Large intestine (tissue), 3 donors: ENCODE measurements at regions not wholly inside any gene's neighbourhood (a gene's known extent, or its start where the extent isn't known, plus 50 kb on each side); places are given as distances from the start of the nearest gene placed in this dataset.

Experiments
- DNase-seq, 2 donors: peaks; one replicate each; pipeline versions ENCODE4 v3.0.0 to v3.0.0-alpha.2; 2013
- H3K27ac ChIP-seq: one replicate; pipeline ENCODE4 v1.5.1; 2013; ENCODE audit warnings: low read length
- H3K27me3 ChIP-seq: 2 replicates; pipeline ENCODE4 v1.6.1; 2013; ENCODE audit warnings: low read length; ENCODE audit not compliant: control insufficient read depth, insufficient read depth
- H3K36me3 ChIP-seq: 2 replicates; pipeline ENCODE4 v1.6.1; 2013; ENCODE audit warnings: low read length; ENCODE audit not compliant: control insufficient read depth, insufficient read depth
- H3K4me1 ChIP-seq: one replicate; pipeline ENCODE4 v1.6.1; 2013; ENCODE audit warnings: low read length; ENCODE audit not compliant: control insufficient read depth, insufficient read depth
- H3K4me3 ChIP-seq: one replicate; pipeline ENCODE4 v1.5.1; 2013; ENCODE audit warnings: low read length
- H3K9me3 ChIP-seq: one replicate; pipeline ENCODE4 v1.6.1; 2013; ENCODE audit warnings: mild to moderate bottlenecking, low read depth, low read length, moderate library complexity; ENCODE audit not compliant: control insufficient read depth
- WGBS: methylation state at CpG from one replicate; pipeline ENCODE4 v1.1.5; 2013; ENCODE audit warnings: low lambda C conversion rate; ENCODE audit not compliant: insufficient coverage; 5-methylcytosine and 5-hydroxymethylcytosine counted together

- Histone ChIP-seq H3K4me3 (no peak overlapping the region), H3K4me1 (peaks cover 11% of the 10 kb centered on the region), H3K27ac (no peak overlapping the region), H3K36me3 (no peaks in the 10 kb centered on the region), H3K27me3 (no peaks in the 10 kb centered on the region), H3K9me3 (no peaks in the 10 kb centered on the region)
- no peak for DNase-seq
- WGBS, result no CpG with 5 or more reads among the region's 12 CpGs
Observed at GRCh38 chr3:194925614-194926013, 239.9 kb downstream of the FAM43A start.

GRCh38 chr3:194928227-194928626 lies 242.5 kb downstream of the FAM43A start:
- H3K27ac ChIP-seq, result no peak overlapping the region

DNA sequence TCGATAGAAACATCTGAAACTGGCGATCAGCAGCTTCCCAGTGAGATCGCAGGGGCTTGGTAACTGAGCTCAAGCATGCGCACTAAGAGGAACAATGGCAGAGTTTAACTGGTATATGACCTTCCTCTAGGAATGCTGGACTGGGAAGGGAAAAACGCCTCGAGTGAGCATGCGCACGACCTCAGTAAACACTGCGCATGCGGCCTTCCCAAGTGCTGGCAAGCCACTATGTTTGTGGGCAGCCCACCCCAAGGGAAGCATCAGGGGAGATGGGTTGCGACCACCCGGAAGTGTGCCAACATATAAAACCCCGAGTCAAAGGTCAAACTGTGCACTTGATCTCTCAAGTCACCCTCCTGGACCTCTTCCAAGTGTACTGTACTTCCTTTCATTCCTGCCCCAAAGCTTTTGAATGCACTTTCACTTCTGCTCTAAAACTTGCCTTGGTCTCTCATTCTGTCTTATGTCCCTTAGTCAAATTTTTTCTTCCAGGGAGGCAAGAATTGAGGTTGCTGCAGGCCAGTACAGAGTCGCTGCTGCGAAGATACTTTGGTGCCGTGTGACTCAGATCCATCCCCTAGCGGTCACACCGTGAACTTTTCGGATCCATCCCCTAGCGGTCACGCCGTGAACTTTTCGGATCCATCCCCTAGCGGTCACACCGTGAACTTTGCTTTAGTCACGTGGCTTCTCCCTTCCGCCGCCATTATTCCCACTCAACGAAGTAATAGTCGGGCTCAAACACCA lies 243.3 kb downstream of the FAM43A start:
- 100% methylated on average over 1 of the region's 30 CpGs for WGBS
- Histone ChIP-seq H3K4me1 (peaks cover 11% of the 10 kb centered on the region), H3K36me3 (no peaks in the 10 kb centered on the region), H3K27me3 (no peaks in the 10 kb centered on the region), H3K4me3 (no peak overlapping the region), H3K27ac (no peak overlapping the region), H3K9me3 (no peaks in the 10 kb centered on the region)
- DNase-seq, result peak in 1 of 2 donors; percentile 34

More at GRCh38 chr3:194928227-194928626, 242.5 kb downstream of the FAM43A start:
- Histone ChIP-seq H3K4me3 (no peak overlapping the region), H3K36me3 (no peaks in the 10 kb centered on the region), H3K4me1 (peaks cover 11% of the 10 kb centered on the region), H3K9me3 (no peaks in the 10 kb centered on the region), H3K27me3 (no peaks in the 10 kb centered on the region)
- peak in 1 of 2 donors; percentile 66 for DNase-seq
- no CpG with 5 or more reads among the region's 1 CpG for WGBS

- WGBS, result no CpG with 5 or more reads among the region's 1 CpG
- no peak overlapping the region for H3K4me3 ChIP-seq
- H3K27me3 ChIP-seq, result no peaks in the 10 kb centered on the region
- H3K4me1 ChIP-seq, result peaks cover 11% of the 10 kb centered on the region
- no peaks in the 10 kb centered on the region for H3K36me3 ChIP-seq
- H3K27ac ChIP-seq, result no peak overlapping the region
- DNase-seq, result no peak
- no peaks in the 10 kb centered on the region for H3K9me3 ChIP-seq
Observed at GRCh38 chr3:194929578-194929960, 243.9 kb downstream of the FAM43A start.

GRCh38 chr3:194930377-194931204 lies 244.9 kb downstream of the FAM43A start:
- no peak for DNase-seq
- H3K4me3 ChIP-seq, result no peak overlapping the region
- H3K4me1 ChIP-seq, result peaks cover 11% of the 10 kb centered on the region
- no CpG with 5 or more reads among the region's 9 CpGs for WGBS
- no peaks in the 10 kb centered on the region for H3K27me3 ChIP-seq
- H3K9me3 ChIP-seq, result no peaks in the 10 kb centered on the region
- H3K36me3 ChIP-seq, result no peaks in the 10 kb centered on the region
- no peak overlapping the region for H3K27ac ChIP-seq

GRCh38 chr3:194931347-194931746 lies 245.7 kb downstream of the FAM43A start:
- no peaks in the 10 kb centered on the region for H3K27me3 ChIP-seq
- no peak overlapping the region for H3K4me3 ChIP-seq
- no peaks in the 10 kb centered on the region for H3K9me3 ChIP-seq
- no peak overlapping the region for H3K27ac ChIP-seq
- DNase-seq, result no peak
- H3K36me3 ChIP-seq, result no peaks in the 10 kb centered on the region
- no CpG with 5 or more reads among the region's 4 CpGs for WGBS
- H3K4me1 ChIP-seq, result peaks cover 11% of the 10 kb centered on the region

DNA sequence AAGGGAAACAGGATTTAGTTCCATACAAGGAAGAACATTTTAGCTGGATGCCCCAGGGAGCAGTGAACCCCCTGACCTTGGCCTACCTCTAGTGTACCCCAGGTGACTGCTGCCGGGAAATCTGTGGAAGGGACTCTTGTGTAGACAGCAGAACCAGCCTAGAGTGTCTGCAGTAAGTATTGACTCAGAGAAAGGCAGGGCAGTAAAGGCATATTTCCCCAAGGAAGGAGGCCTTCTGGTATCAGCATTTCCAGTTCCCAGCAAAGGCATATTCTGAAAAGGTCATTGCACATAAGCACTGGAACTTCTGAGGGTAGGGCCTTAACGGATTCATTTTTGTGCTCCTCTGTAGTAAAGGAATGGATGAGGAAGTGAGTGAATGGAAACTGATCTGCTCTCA lies 246.2 kb downstream of the FAM43A start:
- H3K27ac ChIP-seq, result no peak overlapping the region
- no peak overlapping the region for H3K4me3 ChIP-seq
- 80% methylated on average over 1 of the region's 2 CpGs for WGBS
- DNase-seq, result no peak
- no peaks in the 10 kb centered on the region for H3K36me3 ChIP-seq
- H3K27me3 ChIP-seq, result no peaks in the 10 kb centered on the region
- peaks cover 11% of the 10 kb centered on the region for H3K4me1 ChIP-seq
- H3K9me3 ChIP-seq, result no peaks in the 10 kb centered on the region

DNA sequence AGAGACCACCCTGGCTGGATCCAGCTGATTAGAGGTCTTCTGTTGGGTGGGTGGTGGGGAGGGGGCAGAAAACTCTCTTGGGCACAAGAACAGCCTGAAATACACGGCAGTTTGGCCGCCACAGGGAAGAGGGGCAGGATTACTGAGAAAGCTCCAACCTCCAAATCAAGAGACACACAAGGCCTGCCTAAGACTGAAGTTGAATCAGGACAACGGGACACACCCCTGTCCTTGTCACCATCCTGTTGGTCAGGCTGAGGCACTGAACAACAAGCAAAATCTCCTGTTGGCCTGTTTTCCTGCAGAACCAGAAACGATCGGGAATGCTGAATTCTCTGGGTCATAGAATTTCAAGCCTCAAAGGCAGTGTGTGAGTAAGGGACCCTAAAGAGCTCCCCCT lies 247.8 kb downstream of the FAM43A start:
- no CpG with 5 or more reads among the region's 5 CpGs for WGBS
- DNase-seq, result no peak

GRCh38 chr3:194935061-194935460 lies 249.4 kb downstream of the FAM43A start:
- DNase-seq, result no peak
- Histone ChIP-seq H3K36me3 (no peaks in the 10 kb centered on the region), H3K27me3 (no peaks in the 10 kb centered on the region), H3K4me1 (no peaks in the 10 kb centered on the region), H3K27ac (no peak overlapping the region), H3K9me3 (no peaks in the 10 kb centered on the region), H3K4me3 (no peak overlapping the region)
- 80% methylated on average over 2 of the region's 4 CpGs for WGBS

More for the DNA sequence above, 247.8 kb downstream of the FAM43A start:
- H3K27me3 ChIP-seq, result no peaks in the 10 kb centered on the region
- H3K9me3 ChIP-seq, result no peaks in the 10 kb centered on the region
- no peaks in the 10 kb centered on the region for H3K36me3 ChIP-seq
- H3K4me1 ChIP-seq, result peaks cover 4% of the 10 kb centered on the region
- no peak overlapping the region for H3K27ac ChIP-seq
- no peak overlapping the region for H3K4me3 ChIP-seq

DNA sequence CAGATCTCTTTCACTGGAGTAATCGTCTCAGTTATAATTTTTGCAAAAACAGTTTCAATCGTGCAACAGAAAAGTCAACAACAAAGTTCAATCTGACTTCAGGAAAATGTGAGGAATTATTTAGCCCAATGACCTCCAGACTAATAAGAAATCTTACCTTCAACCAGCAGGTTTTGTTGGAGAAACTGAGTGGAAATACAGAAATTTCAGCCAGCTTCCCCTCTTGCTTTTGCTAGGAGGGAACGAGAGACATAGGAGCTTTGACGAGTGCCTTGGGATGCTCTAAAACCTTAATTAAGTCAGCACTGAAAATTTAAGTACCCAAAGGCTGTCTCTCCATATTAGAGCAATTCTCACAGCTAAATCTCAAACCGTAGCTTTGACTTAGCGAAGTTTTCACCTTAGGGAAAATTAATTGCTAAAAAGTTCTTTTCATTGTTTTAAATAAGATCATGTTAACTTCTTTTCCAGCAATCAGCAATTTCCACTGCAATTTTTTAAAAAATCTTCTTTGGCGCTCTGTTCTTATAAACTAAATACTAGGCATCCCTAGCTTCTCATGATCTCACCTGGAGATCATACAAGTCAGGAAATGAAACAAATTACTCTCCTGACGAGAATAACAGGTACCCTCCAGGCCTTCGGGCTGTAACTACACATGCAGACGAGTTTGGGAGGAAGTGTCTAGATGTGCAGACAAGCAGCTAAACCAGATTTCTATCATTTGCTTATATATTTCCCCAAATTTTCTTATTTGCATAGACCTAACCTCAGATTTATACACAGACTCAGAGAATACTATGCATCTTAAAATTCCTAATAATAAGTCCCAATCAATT lies 250.2 kb downstream of the FAM43A start:
- H3K9me3 ChIP-seq, result no peaks in the 10 kb centered on the region
- no peaks in the 10 kb centered on the region for H3K36me3 ChIP-seq
- no peak for DNase-seq
- H3K4me1 ChIP-seq, result no peaks in the 10 kb centered on the region
- no peak overlapping the region for H3K27ac ChIP-seq
- H3K27me3 ChIP-seq, result no peaks in the 10 kb centered on the region
- H3K4me3 ChIP-seq, result no peak overlapping the region
- WGBS, result 100% methylated on average over 2 of the region's 10 CpGs
